ENCODE measurements at regions not wholly inside any gene's neighbourhood (a gene's known extent, or its start where the extent isn't known, plus 50 kb on each side); places are given as distances from the start of the nearest gene placed in this dataset.

DNA sequence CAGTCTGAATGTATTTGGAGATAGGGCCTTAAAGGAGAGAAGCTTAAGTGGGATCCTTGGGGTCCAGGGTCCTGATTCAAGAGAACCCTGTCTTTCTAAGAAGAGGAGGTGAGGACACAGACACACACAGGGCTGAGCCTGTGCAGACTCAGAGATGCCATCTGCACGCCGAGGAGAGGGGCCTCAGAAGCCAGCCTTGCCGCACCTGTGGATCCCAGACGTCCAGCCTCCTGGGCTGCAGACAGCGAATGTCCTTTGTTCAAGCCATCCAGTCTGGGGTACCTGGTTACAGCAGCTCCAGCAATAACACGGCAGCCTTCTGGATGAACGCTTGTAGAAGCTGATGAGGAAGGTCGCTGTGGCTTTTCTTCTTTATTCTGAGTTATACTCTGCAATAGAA is 1086.1 kb downstream of the BRD1 start:
- intact Hi-C loops (cut with DNase I), result no loop called here
- TF ChIP-seq, protein P1, sequence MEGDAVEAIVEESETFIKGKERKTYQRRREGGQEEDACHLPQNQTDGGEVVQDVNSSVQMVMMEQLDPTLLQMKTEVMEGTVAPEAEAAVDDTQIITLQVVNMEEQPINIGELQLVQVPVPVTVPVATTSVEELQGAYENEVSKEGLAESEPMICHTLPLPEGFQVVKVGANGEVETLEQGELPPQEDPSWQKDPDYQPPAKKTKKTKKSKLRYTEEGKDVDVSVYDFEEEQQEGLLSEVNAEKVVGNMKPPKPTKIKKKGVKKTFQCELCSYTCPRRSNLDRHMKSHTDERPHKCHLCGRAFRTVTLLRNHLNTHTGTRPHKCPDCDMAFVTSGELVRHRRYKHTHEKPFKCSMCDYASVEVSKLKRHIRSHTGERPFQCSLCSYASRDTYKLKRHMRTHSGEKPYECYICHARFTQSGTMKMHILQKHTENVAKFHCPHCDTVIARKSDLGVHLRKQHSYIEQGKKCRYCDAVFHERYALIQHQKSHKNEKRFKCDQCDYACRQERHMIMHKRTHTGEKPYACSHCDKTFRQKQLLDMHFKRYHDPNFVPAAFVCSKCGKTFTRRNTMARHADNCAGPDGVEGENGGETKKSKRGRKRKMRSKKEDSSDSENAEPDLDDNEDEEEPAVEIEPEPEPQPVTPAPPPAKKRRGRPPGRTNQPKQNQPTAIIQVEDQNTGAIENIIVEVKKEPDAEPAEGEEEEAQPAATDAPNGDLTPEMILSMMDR (IDR thresholded peaks at IDR 0.05), result no peak
- Histone ChIP-seq H3K36me3 (ENCODE audit: insufficient read depth in 1 of 2, low read depth in 1 of 2) (no peaks in the 10 kb centered on the region), H3K4me1 (no peaks in the 10 kb centered on the region), H3K27me3 (ENCODE audit: insufficient read depth in 3 of 3, low read length in 2 of 3) (no peaks in the 10 kb centered on the region), H3K4me3 (no peak overlapping the region), H3K27ac (no peak overlapping the region), H3K9me3 (no peaks in the 10 kb centered on the region)
- ATAC-seq (no peak), DNase-seq (no peak)
- 76 to 81% (median 78%) methylated on average over 8 of the region's 8 CpGs for WGBS, 3 donors

DNA sequence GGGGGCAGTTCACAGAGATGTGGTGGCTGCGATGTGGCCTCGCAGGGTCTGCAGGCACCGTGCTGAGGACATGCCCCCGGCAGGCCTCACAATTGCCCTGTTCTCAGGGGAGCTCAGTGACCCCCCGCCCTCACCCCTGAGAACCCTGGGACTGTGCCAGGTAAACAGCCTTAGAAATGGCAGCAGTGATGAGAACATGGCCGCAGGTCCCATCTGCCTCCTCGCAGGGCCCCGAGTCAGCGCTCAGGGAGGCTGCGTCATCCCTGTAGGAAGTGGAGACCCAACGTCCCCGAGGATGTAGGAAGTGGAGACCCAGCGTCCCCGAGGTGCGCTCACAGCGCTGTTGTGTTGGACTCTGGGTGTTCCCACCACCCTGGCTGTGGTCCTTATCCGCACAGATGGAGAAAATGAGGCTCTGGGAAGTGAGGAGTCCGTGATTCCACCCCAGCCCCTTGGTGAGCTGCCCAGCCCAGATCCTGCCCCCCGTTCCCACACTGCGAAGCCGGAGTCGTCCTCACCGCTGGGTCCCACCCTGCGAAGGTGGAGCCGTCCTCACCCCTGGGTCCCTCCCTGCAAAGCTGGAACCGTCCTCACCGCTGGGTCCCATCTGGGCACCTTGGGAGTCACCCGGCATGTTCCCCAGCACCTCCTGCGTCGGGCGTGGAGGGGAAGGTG is 1086.8 kb downstream of the BRD1 start:
- no peak overlapping the region for H3K27ac ChIP-seq
- 87 to 88% (median 87%) methylated on average over 29 to 31 of the region's 31 CpGs for WGBS, 3 donors
- no peaks in the 10 kb centered on the region for H3K4me1 ChIP-seq
- H3K36me3 ChIP-seq (ENCODE audit: insufficient read depth in 1 of 2, low read depth in 1 of 2), result no peaks in the 10 kb centered on the region
- no peaks in the 10 kb centered on the region for H3K9me3 ChIP-seq
- ATAC-seq (no peak), DNase-seq (no peak)
- H3K27me3 ChIP-seq (ENCODE audit: insufficient read depth in 3 of 3, low read length in 2 of 3), result no peaks in the 10 kb centered on the region
- TF ChIP-seq, protein P1 (IDR thresholded peaks at IDR 0.05), result no peak
- intact Hi-C loops (cut with DNase I), result no loop called here
- no peak overlapping the region for H3K4me3 ChIP-seq

DNA sequence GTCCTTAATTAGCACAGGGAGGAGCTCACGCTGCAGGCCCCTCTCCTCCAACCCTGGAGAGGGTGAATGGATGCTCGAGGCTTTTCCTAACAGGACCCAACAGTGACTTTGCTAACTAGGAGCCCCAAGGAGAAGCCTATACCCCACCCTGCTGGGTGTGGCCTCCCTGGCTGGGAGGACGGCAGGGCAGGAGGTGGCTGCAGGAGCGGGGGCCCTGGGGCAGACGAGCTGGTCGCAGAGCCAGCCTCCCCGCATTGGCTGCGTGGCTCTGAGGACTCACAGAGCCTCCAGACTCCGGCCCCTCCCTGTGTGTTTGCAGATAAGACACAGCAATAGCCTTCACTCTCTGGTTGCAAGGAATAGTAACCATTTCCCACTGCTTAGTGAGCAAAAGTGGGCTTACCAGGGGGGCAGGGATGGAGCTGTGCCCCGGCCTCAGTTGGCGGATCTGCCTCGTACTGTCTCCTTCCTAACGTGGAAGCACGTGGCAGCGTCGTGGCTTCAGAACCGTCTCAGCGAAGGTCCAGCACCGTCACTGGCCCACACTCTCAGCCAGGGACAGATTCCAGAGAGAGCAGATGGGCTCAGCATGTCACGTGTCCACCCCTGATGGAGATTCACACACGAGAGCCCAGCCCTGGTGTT is 1087.5 kb downstream of the BRD1 start:
- Histone ChIP-seq H3K9me3 (no peaks in the 10 kb centered on the region), H3K27ac (no peak overlapping the region), H3K4me3 (no peak overlapping the region), H3K4me1 (no peaks in the 10 kb centered on the region), H3K27me3 (ENCODE audit: insufficient read depth in 3 of 3, low read length in 2 of 3) (no peaks in the 10 kb centered on the region), H3K36me3 (ENCODE audit: insufficient read depth in 1 of 2, low read depth in 1 of 2) (no peaks in the 10 kb centered on the region)
- WGBS, 3 donors, result 52 to 60% (median 57%) methylated on average over 21 of the region's 21 CpGs
- TF ChIP-seq, protein P1 (IDR thresholded peaks at IDR 0.05), result no peak
- DNase-seq (no peak), ATAC-seq (no peak)
- intact Hi-C loops (cut with DNase I), result no loop called here

DNA sequence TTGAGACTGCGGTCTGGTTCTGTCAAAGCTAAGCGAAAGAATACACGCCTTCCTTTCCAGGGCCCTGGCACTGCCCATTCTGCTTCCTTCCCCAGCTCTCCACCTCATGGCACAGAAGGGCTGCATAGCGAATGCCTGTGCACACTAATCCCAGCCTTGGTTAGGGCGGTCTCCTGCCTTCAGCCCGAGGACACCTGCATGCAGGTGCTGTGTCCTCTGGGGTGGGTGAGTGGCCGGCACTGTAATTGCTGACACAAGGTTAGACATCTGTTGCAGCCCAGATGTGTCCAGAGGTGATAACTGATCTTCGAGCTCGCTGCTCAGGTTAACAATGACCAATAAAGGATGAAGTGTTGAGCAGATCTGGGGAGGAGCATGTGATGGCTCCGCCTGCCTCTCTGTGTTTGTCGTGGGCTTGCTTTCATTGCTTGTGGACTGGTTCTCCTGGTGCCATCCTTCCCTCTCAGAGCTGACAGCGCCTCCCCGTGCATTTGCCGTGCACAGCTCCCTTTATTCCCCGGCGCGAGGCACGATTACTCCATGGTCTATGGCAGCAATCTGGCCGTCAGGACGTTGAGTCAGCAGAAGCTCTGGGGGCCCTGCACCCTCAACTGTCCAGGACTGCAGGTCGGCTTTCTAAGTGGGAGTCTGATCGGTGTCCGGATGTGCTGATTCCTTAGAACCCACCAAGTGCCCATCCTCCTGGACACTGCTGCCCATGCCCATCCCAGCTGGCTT is 1088.2 kb downstream of the BRD1 start:
- Histone ChIP-seq H3K9me3 (no peaks in the 10 kb centered on the region), H3K27me3 (ENCODE audit: insufficient read depth in 3 of 3, low read length in 2 of 3) (peaks cover 0 to 3% (median 0%) of the 10 kb centered on the region in 3 donors), H3K36me3 (ENCODE audit: insufficient read depth in 1 of 2, low read depth in 1 of 2) (no peaks in the 10 kb centered on the region), H3K27ac (no peak overlapping the region), H3K4me1 (no peaks in the 10 kb centered on the region), H3K4me3 (no peak overlapping the region)
- DNase-seq (no peak), ATAC-seq (no peak)
- intact Hi-C loops (cut with DNase I), result no loop called here
- TF ChIP-seq, protein P1 (IDR thresholded peaks at IDR 0.05), result no peak
- WGBS, 3 donors, result 79 to 87% (median 87%) methylated on average over 23 of the region's 23 CpGs

All from psoas muscle (tissue), 7 donors.